ENCODE measurements at regions not wholly inside any gene's neighbourhood (a gene's known extent, or its start where the extent isn't known, plus 50 kb on each side); places are given as distances from the start of the nearest gene placed in this dataset.

DNA sequence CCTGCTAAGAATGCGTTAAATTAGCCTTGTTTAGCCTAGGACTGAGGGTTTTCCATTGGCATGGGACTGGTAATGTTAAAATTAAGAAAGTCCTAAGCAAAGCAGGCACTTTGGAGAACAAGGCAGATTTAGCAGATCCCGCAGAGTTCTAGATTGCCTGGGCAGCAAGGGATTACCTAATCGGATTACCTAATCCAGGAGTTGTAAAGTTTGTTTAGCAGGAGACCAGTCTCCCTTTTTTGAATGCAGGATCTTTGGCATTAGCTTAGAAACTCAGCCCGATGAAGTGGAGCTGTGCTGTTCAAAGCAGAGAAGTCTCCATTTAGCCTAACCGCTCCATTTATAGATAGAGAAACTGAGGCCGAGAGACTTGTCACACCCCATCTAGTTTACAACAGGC, 206.0 kb downstream of the DMRT2 start:
- Histone ChIP-seq H3K4me3 (no peak overlapping the region), H3K27ac (no peak overlapping the region)

DNA sequence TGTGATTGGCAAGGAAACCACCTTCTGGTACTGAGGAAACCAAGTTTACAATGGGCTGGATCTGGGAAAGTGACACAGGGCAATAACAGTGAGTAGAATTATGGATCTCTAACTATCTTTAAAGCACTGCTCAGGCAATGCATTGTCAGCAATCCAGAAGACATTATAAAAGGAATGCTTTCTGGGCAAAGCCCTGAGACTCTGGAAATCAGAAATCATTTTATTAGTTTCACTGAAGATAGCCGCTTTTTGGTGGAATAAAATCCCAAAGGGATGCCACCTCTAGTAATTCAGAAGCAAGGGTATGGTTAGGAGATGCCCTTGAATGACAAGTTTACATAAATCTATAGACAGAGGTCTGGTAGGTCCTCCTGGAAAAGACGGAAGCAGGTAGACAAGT, 211.1 kb downstream of the DMRT2 start:
- no peak overlapping the region for H3K27ac ChIP-seq
- H3K4me3 ChIP-seq = no peak overlapping the region

DNA sequence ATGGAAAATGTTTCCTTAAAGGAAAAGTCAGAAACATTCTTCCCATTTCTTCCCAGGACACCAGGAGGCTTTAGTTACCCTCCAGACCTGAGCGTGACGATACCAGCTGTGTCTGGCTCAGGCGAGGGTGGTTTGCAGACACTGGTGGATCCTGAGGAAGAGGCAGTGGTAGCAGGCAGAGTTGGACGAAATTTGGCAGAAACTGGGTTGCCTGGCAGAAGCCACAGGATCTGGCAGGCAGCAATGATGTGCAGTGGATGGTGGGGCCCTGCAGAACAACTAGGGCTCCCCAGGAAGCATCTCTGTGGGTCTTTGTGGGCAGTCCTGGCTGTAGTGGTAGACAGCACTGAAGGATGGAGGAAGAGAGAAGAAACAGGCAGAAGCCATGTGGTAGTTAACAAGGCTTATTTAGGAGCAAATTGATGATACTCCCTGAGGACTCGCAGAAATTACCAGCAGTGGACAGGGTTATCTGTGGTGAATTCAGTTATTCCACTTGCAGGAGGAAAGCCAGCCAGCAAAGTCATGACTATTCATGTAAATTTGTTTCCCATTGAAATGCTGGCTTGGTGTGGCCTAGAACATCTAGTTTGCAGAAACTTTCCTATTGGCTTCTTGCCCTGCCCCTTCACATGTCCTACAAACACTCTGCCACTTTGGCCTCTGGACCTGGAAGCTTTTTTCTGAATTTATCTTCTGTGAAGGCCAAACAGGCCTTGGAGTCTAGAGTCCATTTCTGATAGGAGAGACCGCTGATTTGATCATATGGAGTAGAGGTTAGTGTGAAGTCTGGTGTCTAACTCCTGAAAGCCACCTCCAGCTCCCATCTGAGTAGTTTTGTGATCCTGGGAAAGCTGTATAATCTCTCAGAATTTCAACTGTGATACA, 212.0 kb downstream of the DMRT2 start:
- no peak overlapping the region for H3K27ac ChIP-seq
- H3K4me3 ChIP-seq = no peak overlapping the region

DNA sequence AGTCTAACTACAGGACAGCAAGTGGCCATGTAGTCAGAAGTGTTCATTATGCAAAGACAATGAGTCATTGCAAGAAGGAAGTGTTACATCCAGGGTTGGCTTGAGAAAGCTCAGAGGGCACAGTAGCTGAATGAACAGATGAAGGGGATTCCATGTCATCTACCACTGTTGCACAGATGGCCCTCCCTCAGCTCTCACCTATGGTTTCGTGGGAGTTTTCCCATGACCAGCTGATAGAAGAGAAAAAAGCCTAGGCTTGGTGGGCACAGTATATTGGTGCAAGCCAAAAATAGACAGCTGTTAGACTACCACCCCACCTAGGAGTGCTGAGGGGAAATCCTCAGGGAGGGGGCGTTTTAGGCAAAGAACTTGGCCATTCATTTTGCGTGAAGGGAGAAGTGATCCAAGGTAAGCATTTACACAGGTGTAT, 217.0 kb downstream of the DMRT2 start:
- H3K27ac ChIP-seq = no peak overlapping the region
- no peak overlapping the region for H3K4me3 ChIP-seq

- Histone ChIP-seq H3K4me3 (no peak overlapping the region), H3K27ac (no peak overlapping the region)
Measured at GRCh38 chr9:1267581-1267980, 217.4 kb downstream of the DMRT2 start.

DNA sequence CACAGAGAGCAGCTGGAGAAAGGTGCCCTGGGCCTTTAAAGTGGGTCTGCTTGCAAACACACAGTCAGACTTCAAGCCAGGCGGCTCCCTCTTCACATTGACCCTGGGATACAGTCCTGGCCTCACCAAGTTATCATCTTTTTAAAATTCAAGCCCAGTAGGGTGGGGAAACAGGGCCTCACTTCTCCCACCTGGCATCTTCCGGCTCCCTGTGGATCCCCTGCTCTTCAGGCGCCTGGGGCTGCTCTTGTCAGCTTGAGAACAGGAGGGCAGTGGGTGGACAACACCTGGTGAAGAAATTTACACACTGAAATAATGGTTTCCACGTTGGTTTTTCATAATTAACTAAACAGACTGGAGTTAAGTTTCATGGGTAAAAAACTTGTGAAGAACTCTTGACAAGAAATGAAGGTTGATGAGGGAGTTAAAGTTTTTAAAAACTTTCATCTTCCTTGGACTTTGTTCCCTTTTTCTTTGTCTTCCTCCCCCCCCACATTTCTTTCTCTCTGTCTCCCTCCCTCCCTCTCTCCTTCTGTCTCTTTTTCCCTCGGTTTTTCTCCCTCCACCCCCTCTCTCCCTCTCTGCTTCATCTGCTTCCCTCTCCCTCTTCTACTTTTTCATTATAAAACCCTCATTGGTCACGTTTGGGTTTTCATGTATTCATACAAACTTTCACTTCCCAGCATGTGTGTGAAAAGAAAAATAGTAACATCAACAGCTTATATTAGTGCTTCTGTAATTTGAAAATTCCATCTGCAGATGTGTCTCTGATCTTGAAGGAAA, 219.6 kb downstream of the DMRT2 start:
- no peak overlapping the region for H3K27ac ChIP-seq
- no peak overlapping the region for H3K4me3 ChIP-seq

GRCh38 chr9:1271367-1271766, 221.2 kb downstream of the DMRT2 start:
- Histone ChIP-seq H3K27ac (no peak overlapping the region), H3K4me3 (no peak overlapping the region)

DNA sequence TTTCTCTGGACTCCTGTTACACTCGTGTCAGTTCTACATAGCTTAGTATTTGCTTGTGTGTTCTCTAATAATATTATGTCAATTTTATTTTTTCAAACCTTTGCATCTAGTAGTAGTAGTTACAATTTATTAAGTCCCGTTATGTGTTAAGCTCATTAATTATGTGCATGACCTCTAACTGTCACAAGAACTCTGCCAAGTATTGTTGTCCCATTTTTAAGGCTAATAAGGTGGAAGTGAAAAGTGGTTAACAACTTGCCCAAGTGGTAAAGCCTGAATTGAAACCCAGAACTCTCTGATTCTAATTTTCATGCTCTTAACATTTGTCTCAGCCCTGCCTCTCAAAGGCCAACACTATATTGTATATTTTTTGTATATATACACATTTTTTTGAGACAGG, 221.6 kb downstream of the DMRT2 start:
- Histone ChIP-seq H3K27ac (no peak overlapping the region), H3K4me3 (no peak overlapping the region)

DNA sequence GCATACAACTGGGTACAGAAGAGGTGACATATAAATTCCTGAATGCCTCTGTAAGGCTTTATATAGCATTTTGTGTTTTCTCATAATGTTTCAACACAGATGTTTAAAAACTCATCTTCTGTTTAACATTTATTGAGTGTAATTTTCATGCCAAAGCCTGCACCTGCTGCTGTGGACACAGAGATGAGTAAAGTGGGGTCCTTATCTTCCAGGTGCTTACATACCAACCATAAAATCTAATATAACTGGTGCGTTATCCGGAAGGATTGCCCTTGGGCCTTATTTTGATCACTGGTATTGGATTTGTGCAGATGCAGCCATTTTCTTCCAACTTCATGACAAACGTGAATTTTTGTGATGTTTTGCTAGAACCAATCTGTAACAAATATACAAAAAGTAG, 222.3 kb downstream of the DMRT2 start:
- Histone ChIP-seq H3K27ac (no peak overlapping the region), H3K4me3 (no peak overlapping the region)

- Histone ChIP-seq H3K27ac (no peak overlapping the region), H3K4me3 (no peak overlapping the region)
Measured at GRCh38 chr9:1273859-1274258, 223.7 kb downstream of the DMRT2 start.

DNA sequence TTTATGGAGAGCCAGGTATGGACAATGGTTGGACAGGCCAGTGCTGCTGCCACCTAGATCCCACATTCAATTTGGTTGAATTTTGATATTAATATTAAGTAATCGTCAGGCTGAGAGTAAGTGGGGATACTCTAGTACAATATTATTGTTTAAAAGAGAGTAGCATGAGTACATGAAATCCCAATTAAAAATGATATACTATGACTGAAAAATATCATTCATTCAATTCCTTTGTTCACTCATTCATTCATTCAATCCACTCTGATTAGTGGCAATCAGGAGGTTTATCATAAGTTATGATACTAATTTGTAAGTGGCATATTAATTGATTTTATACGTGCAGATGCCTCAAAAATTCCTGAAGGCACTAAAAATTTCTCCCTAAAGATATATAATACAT, 224.2 kb downstream of the DMRT2 start:
- H3K4me3 ChIP-seq = no peak overlapping the region
- H3K27ac ChIP-seq = no peak overlapping the region

- Histone ChIP-seq H3K4me3 (no peak overlapping the region), H3K27ac (no peak overlapping the region)
Measured at GRCh38 chr9:1276474-1276873, 226.3 kb downstream of the DMRT2 start.

- H3K27ac ChIP-seq = no peak overlapping the region
- H3K4me3 ChIP-seq = no peak overlapping the region
Measured at GRCh38 chr9:1284727-1285126, 234.6 kb downstream of the DMRT2 start.

- no peak overlapping the region for H3K27ac ChIP-seq
- no peak overlapping the region for H3K4me3 ChIP-seq
Measured at GRCh38 chr9:1285526-1285925, 235.4 kb downstream of the DMRT2 start.

GRCh38 chr9:1292384-1292783, 242.2 kb downstream of the DMRT2 start:
- H3K27ac ChIP-seq = no peak overlapping the region
- H3K4me3 ChIP-seq = no peak overlapping the region

GRCh38 chr9:1294641-1295258, 244.6 kb downstream of the DMRT2 start:
- Histone ChIP-seq H3K4me3 (no peak overlapping the region), H3K27ac (no peak overlapping the region)

DNA sequence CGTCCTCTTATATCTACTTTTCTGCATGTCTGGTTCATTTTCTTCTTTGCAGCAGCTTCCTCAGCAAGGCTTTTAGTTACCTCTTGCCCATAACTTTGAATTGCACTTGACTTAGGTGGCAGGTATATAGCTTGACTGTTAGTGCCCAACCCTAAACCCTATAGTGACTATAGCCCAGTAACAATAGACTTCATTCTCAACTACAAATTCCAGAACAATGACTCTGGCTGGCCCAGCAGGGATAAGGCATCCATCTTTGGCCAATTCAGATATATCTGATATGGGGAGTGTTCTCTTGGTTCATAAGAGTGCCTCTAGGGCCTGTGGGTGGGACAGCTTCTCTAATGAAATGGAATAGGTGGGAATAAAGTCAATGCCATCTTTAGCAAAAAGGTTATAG, 246.2 kb downstream of the DMRT2 start:
- H3K4me3 ChIP-seq = no peak overlapping the region
- no peak overlapping the region for H3K27ac ChIP-seq

DNA sequence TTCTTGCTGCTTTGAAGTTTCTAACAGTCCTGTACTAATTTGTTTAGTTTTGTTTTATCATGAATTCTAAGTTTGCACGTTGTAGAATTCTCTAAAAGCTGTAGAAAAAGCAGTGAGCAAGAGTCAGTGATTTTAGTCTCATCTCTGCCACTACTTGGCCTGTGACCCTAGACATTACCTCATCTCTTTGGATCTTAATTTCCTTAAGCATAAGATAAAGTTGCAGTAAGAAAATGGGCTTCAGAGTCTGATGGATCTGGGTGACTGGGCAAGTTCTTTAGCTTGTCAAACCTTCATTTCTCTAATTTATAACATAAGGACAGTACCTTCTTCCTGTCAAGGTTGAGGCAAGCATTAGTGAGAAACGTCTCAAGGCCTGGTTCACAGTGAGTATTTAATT, 247.9 kb downstream of the DMRT2 start:
- Histone ChIP-seq H3K4me3 (no peak overlapping the region), H3K27ac (no peak overlapping the region)

DNA sequence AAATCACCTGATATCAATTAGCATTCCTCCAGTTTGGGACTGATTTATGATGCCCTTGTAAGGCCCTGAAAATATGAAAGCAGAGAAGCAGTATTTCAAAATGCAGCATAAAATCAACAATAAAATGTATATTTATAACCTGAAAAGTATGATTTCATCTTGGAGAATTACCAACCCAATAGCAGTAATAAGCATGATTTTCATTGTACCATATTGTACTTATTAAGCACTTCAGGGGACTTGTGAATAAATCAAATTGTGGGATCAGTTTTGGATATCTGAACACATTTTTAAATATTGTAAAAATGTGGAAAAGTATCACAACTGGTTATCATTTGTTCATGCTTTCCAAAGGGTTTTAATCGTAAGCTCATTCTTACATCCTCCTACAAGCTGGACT, 250.8 kb downstream of the DMRT2 start:
- H3K27ac ChIP-seq = no peak overlapping the region

GRCh38 chr9:1303932-1304331, 253.8 kb downstream of the DMRT2 start:
- H3K4me3 ChIP-seq = no peak overlapping the region
- no peak overlapping the region for H3K27ac ChIP-seq

More for the DNA sequence above, 250.8 kb downstream of the DMRT2 start:
- no peak overlapping the region for H3K4me3 ChIP-seq

Measured in skin epidermis (tissue), 12 donors.